Stimulated activated CD4-positive, alpha-beta T cell treated with anti-CD3 and anti-CD28 coated beads, Interleukin-12 subunit alpha, Interleukin-12 subunit beta, amount 100 ng/mL, for 24 hours (primary cell): ENCODE measurements at regions not wholly inside any gene's neighbourhood (a gene's known extent, or its start where the extent isn't known, plus 50 kb on each side); places are given as distances from the start of the nearest gene placed in this dataset.
"Not testable (repeated sequence)": the region's sequence is repeated elsewhere in the genome, so short reads cannot be mapped to it uniquely, and the experiment has no call there.

Source experiments
- DNase-seq, 2 experiments: peaks; one replicate each; pipeline ENCODE4 v3.0.0-alpha.2; 2020; ENCODE audit warnings: low read depth in 2 of 2

GRCh38 chr12:107372229-107372658 is 278.9 kb upstream of the CRY1 start:
- no peak for DNase-seq

DNA sequence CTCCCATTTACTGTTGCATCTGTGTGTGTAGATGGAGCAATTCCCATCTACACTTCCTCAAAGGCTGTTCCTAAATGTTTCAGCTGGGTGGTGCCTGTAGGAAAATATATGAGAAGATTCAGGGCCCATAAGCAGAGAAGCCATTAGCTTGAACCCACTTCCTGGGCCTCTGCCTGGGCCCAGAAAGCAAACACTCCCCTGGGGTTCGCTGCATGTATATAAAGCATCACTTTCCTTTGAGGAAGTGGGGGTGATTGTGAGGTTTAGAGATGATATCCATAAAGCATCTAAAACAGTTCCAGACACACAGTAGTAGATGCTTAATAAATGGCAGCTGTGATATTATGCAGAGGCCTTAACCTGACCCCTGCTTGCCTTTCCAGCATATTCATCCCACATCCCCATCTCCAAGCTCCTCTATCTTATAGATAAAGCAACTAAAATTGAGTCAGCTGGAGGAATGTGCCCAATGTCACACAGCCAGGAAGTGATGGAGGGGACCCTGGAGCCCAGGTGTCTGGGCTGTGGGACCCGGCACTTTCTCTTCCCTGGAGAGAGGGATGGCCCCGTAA is 280.0 kb upstream of the CRY1 start:
- DNase-seq = no peak

GRCh38 chr12:107374161-107374840 is 281.0 kb upstream of the CRY1 start:
- DNase-seq = no peak

DNA sequence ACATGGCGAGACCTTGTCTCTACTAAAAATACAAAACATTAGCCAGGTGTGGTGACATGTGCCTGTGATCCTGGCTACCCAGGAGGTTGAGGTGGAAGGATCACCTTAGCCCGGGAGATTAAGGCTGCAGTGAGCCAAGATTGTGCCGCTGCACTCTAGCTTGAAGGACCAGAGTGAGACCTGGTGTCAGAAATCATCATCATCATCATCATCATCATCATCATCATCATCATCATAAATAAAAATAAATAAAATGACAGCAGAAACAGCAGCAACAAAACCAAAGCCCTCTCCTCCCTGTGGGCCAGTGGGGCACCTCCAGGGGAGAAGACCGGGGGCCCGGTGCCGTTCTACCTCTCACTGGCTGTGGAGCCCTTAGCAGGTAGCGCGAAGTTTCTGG is 281.9 kb upstream of the CRY1 start:
- no peak for DNase-seq

DNA sequence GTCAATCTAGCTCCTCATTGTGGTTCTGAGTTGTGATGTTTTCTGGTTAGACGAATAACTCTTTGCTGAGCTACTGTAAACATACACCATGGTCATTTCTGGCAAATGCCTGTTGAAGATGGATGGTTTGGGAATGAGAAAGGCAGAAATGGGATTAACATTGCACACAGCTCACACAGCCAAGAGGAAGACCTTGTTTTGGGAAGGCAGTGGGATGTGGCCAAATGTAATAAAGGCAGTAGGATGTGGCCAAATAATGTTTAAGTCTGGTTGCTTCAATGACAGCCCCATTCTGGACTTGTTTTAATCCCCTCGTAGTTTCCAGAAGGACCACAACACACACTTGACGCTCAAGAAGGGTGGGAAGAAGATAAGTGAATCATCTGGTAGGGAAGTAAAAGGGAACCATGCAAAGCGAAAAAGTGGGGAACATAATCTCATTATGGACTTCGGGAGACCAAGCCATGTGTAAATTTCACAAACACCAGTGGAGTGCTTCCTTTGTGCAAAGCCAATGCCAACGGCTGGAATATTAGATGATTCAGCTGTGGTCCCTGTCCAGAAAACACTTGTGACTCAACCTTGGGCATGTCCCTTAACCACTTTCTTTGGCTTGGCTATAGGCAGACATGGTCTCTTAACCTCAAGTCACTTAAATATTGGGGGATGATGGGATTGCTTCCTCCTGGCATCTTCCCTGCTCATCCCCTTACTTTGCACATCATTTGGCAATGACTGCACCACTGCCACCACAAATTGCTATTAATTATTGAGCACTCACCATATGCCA is 284.4 kb upstream of the CRY1 start:
- no peak for DNase-seq

GRCh38 chr12:107378609-107379008 is 285.3 kb upstream of the CRY1 start:
- DNase-seq = no peak

DNA sequence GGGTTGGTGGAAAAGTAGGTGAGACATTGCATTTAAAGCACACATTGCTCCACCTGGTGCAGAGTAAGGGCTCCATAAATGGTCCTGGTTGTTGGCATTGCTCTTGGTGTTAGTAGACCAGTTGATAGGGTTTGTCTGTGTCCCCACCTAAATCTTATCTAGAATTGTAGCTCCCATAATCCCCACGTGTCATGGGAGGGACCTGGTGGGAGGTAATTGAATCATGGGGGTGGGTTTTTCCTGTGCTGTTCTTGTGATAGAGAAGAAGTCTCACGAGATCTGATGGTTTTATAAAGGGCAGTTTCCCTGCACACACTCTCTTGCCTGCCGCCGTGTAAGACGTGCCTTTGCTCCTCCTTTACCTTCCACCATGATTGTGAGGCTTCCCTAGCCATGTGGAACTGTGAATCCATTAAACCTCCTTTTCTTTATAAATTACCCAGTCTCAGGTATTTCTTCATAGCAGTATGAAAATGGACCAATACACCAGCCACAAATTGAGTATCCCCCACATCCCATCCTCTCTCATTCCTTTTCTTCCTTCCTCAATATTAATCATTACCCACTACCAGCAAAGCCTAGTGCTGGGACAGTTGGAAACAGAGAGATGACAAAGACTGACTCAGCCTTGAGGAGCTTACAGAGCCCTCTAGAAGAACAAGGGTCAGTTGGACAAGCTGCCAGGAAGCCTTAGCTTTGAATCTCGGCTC is 285.9 kb upstream of the CRY1 start:
- DNase-seq = not testable (repeated sequence)

- DNase-seq = no peak
Observed at GRCh38 chr12:107379852-107380567, 286.7 kb upstream of the CRY1 start.

DNA sequence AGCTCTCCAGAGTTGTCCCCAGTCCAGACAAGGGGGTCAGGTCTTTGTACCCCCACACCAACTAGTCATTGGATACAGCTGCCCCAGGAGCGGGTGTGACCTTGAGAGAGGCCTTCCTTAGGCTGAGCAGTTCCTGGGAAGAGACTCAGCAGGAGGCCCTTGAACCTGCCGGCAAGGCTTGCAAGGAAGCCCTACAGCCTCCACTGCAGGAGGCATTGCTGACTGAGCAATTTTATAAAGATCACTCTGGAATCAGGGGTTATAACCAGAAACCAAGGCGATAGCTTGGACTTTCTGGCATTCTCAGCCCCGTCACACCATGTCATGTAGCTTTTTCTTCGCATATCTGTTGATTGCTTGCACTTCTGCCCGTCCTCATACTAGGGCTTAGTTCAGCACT is 291.3 kb upstream of the CRY1 start:
- DNase-seq = no peak

DNA sequence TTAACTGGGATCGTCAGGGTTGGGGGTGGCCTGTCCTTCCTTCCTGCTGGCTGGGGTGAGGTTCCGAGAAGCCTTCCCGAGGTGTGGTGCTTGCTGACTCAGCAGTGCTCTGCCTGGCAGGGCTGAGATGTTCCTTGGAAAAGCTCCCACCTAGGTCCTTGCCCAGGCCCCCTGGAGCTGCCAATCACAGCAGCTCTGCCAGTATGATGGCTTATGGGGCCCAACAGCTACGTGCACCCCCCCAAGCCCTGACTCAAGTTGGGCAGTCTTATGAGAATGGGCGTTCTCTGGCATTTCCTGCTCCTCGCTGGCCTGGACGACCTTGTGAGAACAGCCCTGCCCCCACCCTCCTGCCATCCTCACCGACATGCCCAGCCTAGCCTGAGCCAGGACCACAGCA is 292.2 kb upstream of the CRY1 start:
- no peak for DNase-seq

DNA sequence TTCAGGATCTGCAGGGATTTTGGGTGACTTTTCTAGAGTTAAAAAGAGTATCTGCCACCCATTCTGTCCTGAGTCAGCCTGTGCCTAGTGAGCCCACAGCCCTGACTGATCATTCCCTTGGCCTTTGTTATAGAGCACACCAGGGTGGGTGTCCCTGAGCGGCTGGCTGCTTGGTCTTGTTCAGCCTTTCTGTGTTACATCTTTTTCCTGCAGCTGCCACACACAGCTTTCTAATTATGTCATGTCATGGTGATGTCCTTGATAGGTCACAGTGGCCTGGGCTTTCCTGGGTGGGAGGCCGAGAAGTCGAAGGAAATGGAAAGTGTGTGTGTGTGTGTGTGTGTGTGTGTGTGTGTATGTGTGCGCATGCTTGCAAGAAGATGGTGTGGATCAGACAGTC is 293.2 kb upstream of the CRY1 start:
- no peak for DNase-seq

- no peak for DNase-seq
Observed at GRCh38 chr12:107388263-107388662, 294.9 kb upstream of the CRY1 start.

GRCh38 chr12:107390414-107390813 is 295.2 kb upstream of the PWP1 start:
- no peak for DNase-seq

- DNase-seq = no peak
Observed at GRCh38 chr12:107393043-107393717, 292.4 kb upstream of the PWP1 start.

- DNase-seq = no peak
Observed at GRCh38 chr12:107394693-107395092, 290.9 kb upstream of the PWP1 start.

DNA sequence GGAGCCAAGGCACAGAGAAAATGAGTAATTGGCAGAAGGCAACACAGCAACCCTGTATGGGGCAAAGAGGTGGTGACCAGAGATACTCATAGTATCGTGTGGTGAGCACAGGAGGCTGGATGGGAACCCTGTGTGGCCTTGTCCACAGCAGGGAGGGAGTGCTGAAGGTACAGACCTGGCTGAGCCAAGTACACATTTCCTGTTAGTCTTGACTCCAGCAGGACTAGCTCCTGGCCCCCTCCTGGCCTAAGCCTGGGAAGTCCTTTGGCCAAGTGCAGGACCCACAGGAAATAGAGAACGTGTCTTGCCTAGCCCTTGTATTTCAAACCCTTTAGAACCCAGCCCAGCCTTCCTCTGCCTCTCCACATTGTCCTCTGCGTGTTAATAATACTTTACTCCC is 289.8 kb upstream of the PWP1 start:
- no peak for DNase-seq

- no peak for DNase-seq
Observed at GRCh38 chr12:107396991-107397390, 288.6 kb upstream of the PWP1 start.

GRCh38 chr12:107397890-107398500 is 287.6 kb upstream of the PWP1 start:
- no peak for DNase-seq

GRCh38 chr12:107399046-107399445 is 286.6 kb upstream of the PWP1 start:
- no peak for DNase-seq

DNA sequence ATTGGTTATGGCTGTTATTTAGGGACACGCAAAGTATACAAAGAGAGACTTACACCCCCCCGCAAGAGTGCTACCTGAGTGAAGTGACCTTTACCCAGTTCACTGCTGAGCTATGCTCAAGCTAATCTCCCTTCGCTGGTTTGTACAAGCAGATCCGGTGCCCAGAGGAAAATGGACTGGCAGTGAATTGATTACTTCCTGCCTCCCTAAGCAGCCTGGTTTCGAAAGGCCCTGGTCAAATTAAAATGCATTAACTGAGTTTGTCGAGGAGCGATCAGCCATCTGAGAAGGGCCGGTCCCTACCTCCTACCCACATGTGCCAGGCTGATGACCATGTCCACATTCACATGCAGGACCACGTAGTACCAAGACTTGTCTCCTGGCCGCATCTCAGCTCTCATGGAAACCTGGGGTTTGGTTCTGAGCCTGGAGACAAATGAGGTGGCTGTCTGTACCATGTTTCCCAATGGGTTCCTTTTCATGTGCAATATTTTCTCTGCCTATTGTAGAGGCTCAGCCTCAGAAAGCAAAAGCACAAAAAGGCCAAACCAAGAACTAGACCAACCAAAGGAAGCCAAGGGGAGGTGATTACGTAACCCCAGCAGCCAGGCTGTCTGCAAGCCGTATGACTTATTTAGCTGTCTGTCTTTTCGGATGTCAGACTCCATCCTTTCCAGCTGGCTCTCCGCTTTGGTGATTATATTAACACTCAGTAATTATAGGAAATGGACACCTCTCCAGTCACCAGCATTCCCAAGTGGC is 284.7 kb upstream of the PWP1 start:
- no peak for DNase-seq
